ENCODE measurements at regions not wholly inside any gene's neighbourhood (a gene's known extent, or its start where the extent isn't known, plus 50 kb on each side); places are given as distances from the start of the nearest gene placed in this dataset.

DNA sequence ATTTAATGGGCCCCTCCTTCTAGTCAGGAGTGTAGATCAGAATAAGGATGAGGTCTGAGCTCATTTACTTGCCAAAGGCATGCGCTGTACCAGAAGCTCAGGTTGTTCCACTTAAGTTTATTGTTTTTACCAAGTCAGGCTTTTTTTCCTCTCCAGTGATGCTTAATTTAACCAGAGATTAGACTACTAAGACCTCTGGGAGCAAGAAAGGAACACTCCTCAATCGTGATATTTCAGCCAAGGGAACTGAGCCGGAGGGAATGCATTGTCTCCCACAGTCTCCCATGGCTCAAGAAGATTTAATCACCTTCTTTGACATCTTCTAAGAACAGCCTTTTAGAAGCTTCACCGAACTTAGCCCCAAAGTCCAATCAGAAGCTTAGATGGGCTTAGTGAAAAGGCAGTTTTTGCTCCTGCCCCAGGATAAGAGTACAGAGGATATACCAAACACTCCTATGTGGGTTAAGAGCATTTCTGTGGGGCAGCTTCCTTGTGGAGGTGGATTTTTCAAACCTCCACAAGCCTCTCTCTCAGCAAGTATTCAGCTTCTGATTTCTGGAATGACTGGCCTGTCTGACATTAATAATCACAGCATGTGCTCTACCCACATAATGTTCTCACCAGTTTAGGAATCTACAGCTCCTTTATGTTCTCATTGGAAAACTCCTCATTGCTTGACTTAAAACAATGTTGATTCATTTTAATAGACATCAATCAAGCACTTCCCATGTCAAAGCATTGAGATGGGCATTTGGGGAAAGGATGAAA, 322.7 kb downstream of the SUCLA2 start:
- CTCF ChIA-PET (ENCODE audit: partially characterized antibody) = no interaction called here
- no peaks in the 10 kb centered on the region for H3K4me1 Mint-ChIP-seq
- intact Hi-C loops (cut with micrococcal nuclease) = no loop called here
- H3K4me3 Mint-ChIP-seq = no peak overlapping the region
- POLR2A ChIA-PET (ENCODE audit: partially characterized antibody) = no interaction called here
- H3K27ac ChIP-seq (ENCODE audit: low read depth, low read length) = no peak overlapping the region
- no peak for DNase-seq
- no peaks in the 10 kb centered on the region for H3K36me3 Mint-ChIP-seq
- H3K27ac Mint-ChIP-seq = no peak overlapping the region
- H3K36me3 ChIP-seq (ENCODE audit: insufficient read depth, low read length) = no peaks in the 10 kb centered on the region
- peaks cover 2 to 3% of the 10 kb centered on the region in 2 donors for H3K27me3 Mint-ChIP-seq
- H3K4me3 ChIP-seq (ENCODE audit: low read length in 2 of 2) = no peak overlapping the region
- no peaks in the 10 kb centered on the region for H3K4me1 ChIP-seq (ENCODE audit: insufficient read depth, low read length)
- H3K27me3 ChIP-seq (ENCODE audit: insufficient read depth, low read length) = no peaks in the 10 kb centered on the region
- H3K9me3 Mint-ChIP-seq = peaks cover 0 to 3% (median 0%) of the 10 kb centered on the region in 8 donors
- H3K9me3 ChIP-seq (ENCODE audit: control insufficient read depth in 1 of 2, low read length in 2 of 2) = no peaks in the 10 kb centered on the region

DNA sequence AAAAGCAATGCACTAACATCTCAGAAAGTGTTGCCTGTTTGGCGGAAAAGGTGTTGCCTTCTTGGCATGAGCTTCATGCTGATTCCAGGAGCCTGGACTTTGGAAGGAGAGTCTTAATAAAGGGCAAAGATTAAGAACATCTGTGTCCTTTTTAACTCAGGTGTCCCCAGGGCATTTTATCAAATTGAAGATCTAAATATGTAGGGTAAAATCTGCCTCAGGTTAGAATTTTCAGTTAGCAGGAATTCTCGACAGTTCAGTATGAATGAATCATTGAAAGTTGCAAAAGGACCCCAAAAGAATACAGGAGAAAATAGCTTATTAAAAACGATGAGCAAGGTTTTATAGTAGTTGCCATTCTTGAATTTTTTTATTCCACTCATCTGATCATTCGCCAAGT, 325.2 kb downstream of the SUCLA2 start:
- DNase-seq = no peak
- POLR2A ChIA-PET (ENCODE audit: partially characterized antibody) = no interaction called here

DNA sequence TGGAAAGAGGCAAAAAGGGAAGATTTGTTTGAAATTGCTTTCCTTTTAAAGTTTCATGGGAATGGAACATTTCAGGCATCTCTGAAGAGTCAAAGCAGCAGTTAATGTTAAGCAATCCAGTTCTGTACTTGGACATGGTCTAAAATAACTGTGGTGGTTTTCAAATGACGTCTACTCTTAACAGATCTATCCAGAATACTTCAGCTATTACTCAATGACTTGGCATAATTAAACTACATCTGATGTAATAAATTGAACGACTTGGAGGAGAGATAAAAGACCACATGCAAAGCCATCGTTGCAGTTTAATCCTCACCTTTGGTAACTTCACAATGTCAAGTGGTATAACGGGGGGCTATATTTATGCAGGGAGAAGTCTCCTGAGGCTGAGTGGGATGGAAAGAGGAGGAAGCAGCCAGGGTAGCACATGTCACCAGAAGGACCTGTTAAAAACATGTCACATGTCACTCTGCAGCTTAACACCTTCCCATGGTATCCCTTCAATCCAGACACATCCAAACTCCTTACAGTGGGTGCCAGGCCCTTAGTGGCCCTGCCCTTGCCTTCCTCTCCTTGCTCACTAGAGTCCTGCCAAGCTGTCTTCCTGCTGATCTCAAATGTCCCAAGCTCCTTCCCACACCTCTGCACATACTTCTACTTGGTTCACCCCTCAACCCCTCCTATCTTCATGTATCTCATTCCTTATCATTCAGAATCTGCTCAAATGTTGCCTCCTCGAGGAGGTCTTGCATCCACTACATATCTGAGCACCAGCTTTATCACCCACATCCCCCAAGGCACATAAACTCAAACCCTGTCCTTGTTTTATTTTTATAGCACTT, 327.8 kb downstream of the SUCLA2 start:
- peaks cover 0 to 3% (median 0%) of the 10 kb centered on the region in 8 donors for H3K9me3 Mint-ChIP-seq
- POLR2A ChIA-PET (ENCODE audit: partially characterized antibody) = no interaction called here
- Histone ChIP-seq H3K27me3 (ENCODE audit: insufficient read depth, low read length) (no peaks in the 10 kb centered on the region), H3K4me1 (ENCODE audit: insufficient read depth, low read length) (no peaks in the 10 kb centered on the region), H3K27ac (ENCODE audit: low read depth, low read length) (no peak overlapping the region), H3K9me3 (ENCODE audit: control insufficient read depth in 1 of 2, low read length in 2 of 2) (no peaks in the 10 kb centered on the region), H3K36me3 (ENCODE audit: insufficient read depth, low read length) (no peaks in the 10 kb centered on the region), H3K4me3 (ENCODE audit: low read length in 2 of 2) (no peak overlapping the region)
- intact Hi-C loops (cut with micrococcal nuclease) = no loop called here
- H3K27me3 Mint-ChIP-seq = peaks cover 0 to 2% of the 10 kb centered on the region in 2 donors
- H3K4me3 Mint-ChIP-seq = no peak overlapping the region
- DNase-seq = no peak
- no peaks in the 10 kb centered on the region for H3K36me3 Mint-ChIP-seq
- no peak overlapping the region for H3K27ac Mint-ChIP-seq
- H3K4me1 Mint-ChIP-seq = no peaks in the 10 kb centered on the region
- CTCF ChIA-PET (ENCODE audit: partially characterized antibody) = no interaction called here

More for the DNA sequence above, 325.2 kb downstream of the SUCLA2 start:
- no peak overlapping the region for H3K4me3 Mint-ChIP-seq
- H3K27ac ChIP-seq (ENCODE audit: low read depth, low read length) = no peak overlapping the region
- no peak overlapping the region for H3K27ac Mint-ChIP-seq
- no peaks in the 10 kb centered on the region for H3K9me3 ChIP-seq (ENCODE audit: control insufficient read depth in 1 of 2, low read length in 2 of 2)
- CTCF ChIA-PET (ENCODE audit: partially characterized antibody) = no interaction called here
- peaks cover 0 to 3% (median 0%) of the 10 kb centered on the region in 8 donors for H3K9me3 Mint-ChIP-seq
- H3K4me1 Mint-ChIP-seq = no peaks in the 10 kb centered on the region
- intact Hi-C loops (cut with micrococcal nuclease) = no loop called here
- no peaks in the 10 kb centered on the region for H3K36me3 ChIP-seq (ENCODE audit: insufficient read depth, low read length)
- H3K36me3 Mint-ChIP-seq = no peaks in the 10 kb centered on the region
- no peaks in the 10 kb centered on the region for H3K27me3 ChIP-seq (ENCODE audit: insufficient read depth, low read length)
- no peak overlapping the region for H3K4me3 ChIP-seq (ENCODE audit: low read length in 2 of 2)
- H3K27me3 Mint-ChIP-seq = peaks cover 2 to 3% of the 10 kb centered on the region in 2 donors
- H3K4me1 ChIP-seq (ENCODE audit: insufficient read depth, low read length) = no peaks in the 10 kb centered on the region

DNA sequence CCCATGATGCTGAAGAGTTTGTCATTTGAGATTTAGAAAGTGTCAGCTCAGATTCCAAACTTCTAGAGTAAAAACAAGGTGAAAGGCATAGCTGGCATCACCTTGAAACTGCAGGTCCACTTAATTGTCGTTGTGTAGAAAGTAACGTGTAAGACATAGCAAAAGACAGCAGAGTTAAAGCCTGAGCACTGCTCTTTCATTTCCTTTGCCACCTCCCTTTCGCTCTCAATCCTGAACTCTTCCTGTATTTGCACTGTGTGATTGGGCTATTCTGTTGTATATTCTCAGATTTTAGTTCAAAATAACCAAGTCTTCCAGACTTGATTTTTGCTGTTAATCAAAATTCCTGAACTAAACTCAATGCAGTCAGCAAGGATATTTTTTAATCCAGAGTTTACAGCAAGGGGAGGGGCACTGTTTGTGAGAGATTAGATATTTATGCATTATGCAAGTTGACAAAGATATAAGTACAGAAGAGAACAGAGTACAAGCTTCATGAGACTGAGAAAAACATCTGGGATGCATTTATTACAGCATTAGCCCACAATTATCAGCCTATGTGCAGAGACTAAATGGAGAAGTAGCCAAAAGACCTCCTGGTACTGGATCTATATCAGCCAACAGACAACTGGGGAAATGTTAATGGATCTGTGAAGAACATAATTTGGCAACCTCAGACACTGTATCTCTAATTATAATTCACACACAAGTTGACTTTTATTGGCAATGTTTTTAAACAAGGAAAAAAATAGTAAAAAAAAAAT, 328.6 kb downstream of the SUCLA2 start:
- DNase-seq = no peak
- Mint-ChIP-seq H3K36me3 (no peaks in the 10 kb centered on the region), H3K27ac (no peak overlapping the region), H3K27me3 (peaks cover 0 to 2% of the 10 kb centered on the region in 2 donors), H3K9me3 (peaks cover 0 to 5% (median 3%) of the 10 kb centered on the region in 8 donors), H3K4me3 (no peak overlapping the region), H3K4me1 (no peaks in the 10 kb centered on the region)
- H3K9me3 ChIP-seq (ENCODE audit: control insufficient read depth in 1 of 2, low read length in 2 of 2) = no peaks in the 10 kb centered on the region
- no peaks in the 10 kb centered on the region for H3K36me3 ChIP-seq (ENCODE audit: insufficient read depth, low read length)
- CTCF ChIA-PET (ENCODE audit: partially characterized antibody) = no interaction called here
- intact Hi-C loops (cut with micrococcal nuclease) = no loop called here
- POLR2A ChIA-PET (ENCODE audit: partially characterized antibody) = no interaction called here
- H3K27me3 ChIP-seq (ENCODE audit: insufficient read depth, low read length) = no peaks in the 10 kb centered on the region
- H3K27ac ChIP-seq (ENCODE audit: low read depth, low read length) = no peak overlapping the region
- H3K4me3 ChIP-seq (ENCODE audit: low read length in 2 of 2) = no peak overlapping the region
- no peaks in the 10 kb centered on the region for H3K4me1 ChIP-seq (ENCODE audit: insufficient read depth, low read length)

- Histone ChIP-seq H3K36me3 (ENCODE audit: insufficient read depth, low read length) (no peaks in the 10 kb centered on the region), H3K4me3 (ENCODE audit: low read length in 2 of 2) (no peak overlapping the region), H3K9me3 (ENCODE audit: control insufficient read depth in 1 of 2, low read length in 2 of 2) (no peaks in the 10 kb centered on the region), H3K27me3 (ENCODE audit: insufficient read depth, low read length) (no peaks in the 10 kb centered on the region), H3K27ac (ENCODE audit: low read depth, low read length) (no peak overlapping the region), H3K4me1 (ENCODE audit: insufficient read depth, low read length) (no peaks in the 10 kb centered on the region)
- Mint-ChIP-seq H3K27ac (no peak overlapping the region), H3K9me3 (peaks cover 0 to 5% (median 3%) of the 10 kb centered on the region in 8 donors), H3K4me1 (no peaks in the 10 kb centered on the region), H3K36me3 (no peaks in the 10 kb centered on the region), H3K4me3 (no peak overlapping the region), H3K27me3 (peaks cover 0 to 2% of the 10 kb centered on the region in 2 donors)
- DNase-seq = no peak
- POLR2A ChIA-PET (ENCODE audit: partially characterized antibody) = no interaction called here
- CTCF ChIA-PET (ENCODE audit: partially characterized antibody) = no interaction called here
- intact Hi-C loops (cut with micrococcal nuclease) = no loop called here
Observed at GRCh38 chr13:47671776-47672175, 329.3 kb downstream of the SUCLA2 start.

GRCh38 chr13:47665043-47665442, 336.0 kb downstream of the SUCLA2 start:
- CTCF ChIA-PET (ENCODE audit: partially characterized antibody) = no interaction called here
- H3K4me1 ChIP-seq (ENCODE audit: insufficient read depth, low read length) = no peaks in the 10 kb centered on the region
- H3K4me1 Mint-ChIP-seq = no peaks in the 10 kb centered on the region
- H3K4me3 Mint-ChIP-seq = no peak overlapping the region
- no peak overlapping the region for H3K27ac Mint-ChIP-seq
- peaks cover 0 to 5% (median 0%) of the 10 kb centered on the region in 8 donors for H3K9me3 Mint-ChIP-seq
- H3K27me3 ChIP-seq (ENCODE audit: insufficient read depth, low read length) = no peaks in the 10 kb centered on the region
- H3K9me3 ChIP-seq (ENCODE audit: control insufficient read depth in 1 of 2, low read length in 2 of 2) = no peaks in the 10 kb centered on the region
- H3K27ac ChIP-seq (ENCODE audit: low read depth, low read length) = no peak overlapping the region
- H3K4me3 ChIP-seq (ENCODE audit: low read length in 2 of 2) = no peak overlapping the region
- POLR2A ChIA-PET (ENCODE audit: partially characterized antibody) = no interaction called here
- no peak for DNase-seq
- no peaks in the 10 kb centered on the region for H3K36me3 ChIP-seq (ENCODE audit: insufficient read depth, low read length)
- intact Hi-C loops (cut with micrococcal nuclease) = no loop called here
- H3K36me3 Mint-ChIP-seq = no peaks in the 10 kb centered on the region
- H3K27me3 Mint-ChIP-seq = peaks cover 2 to 3% of the 10 kb centered on the region in 2 donors

DNA sequence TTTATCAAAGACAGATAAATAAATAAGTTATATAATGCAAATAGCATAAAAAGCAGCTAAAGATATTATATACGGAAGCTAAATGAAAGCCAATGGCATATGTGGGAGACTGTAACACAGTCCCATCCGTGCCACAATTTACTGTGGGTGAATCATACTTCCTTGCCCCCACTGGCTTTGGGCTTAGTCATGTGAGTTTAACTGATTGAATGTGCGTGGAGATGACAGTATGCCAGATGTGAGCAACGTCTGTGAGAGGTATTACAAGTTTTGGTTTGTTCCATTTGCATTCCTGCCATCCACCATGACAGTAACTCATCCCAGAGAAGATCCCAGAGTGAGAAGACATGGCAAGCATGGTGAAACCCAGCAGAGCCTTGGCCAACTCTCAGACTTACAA, 340.0 kb downstream of the SUCLA2 start:
- Mint-ChIP-seq H3K9me3 (no peaks in the 10 kb centered on the region), H3K4me1 (no peaks in the 10 kb centered on the region), H3K27ac (no peak overlapping the region), H3K4me3 (no peak overlapping the region), H3K36me3 (no peaks in the 10 kb centered on the region), H3K27me3 (peaks cover 4 to 8% of the 10 kb centered on the region in 2 donors)
- intact Hi-C loops (cut with micrococcal nuclease) = no loop called here
- no peak for DNase-seq
- H3K27me3 ChIP-seq (ENCODE audit: insufficient read depth, low read length) = no peaks in the 10 kb centered on the region
- POLR2A ChIA-PET (ENCODE audit: partially characterized antibody) = no interaction called here
- CTCF ChIA-PET (ENCODE audit: partially characterized antibody) = no interaction called here
- H3K4me3 ChIP-seq (ENCODE audit: low read length in 2 of 2) = no peak overlapping the region
- H3K36me3 ChIP-seq (ENCODE audit: insufficient read depth, low read length) = no peaks in the 10 kb centered on the region
- H3K27ac ChIP-seq (ENCODE audit: low read depth, low read length) = no peak overlapping the region
- H3K4me1 ChIP-seq (ENCODE audit: insufficient read depth, low read length) = no peaks in the 10 kb centered on the region
- H3K9me3 ChIP-seq (ENCODE audit: control insufficient read depth in 1 of 2, low read length in 2 of 2) = no peaks in the 10 kb centered on the region

All from CD4-positive, alpha-beta memory T cell (primary cell).